MCF 10A (cell line): ENCODE measurements at regions not wholly inside any gene's neighbourhood (a gene's known extent, or its start where the extent isn't known, plus 50 kb on each side); places are given as distances from the start of the nearest gene placed in this dataset.

Experiments used
- BruUV-seq: library from RNA; stranded (reverse); fragments of 400-500 nt; replicated peaks from 2 replicates; lab custom pipeline; 2021; lab: Mats Ljungman, UMichigan
- CTCF ChIA-PET: fragments of 300-600 bp; sonication (Branson Sonifier 250); formaldehyde crosslinking; extraction: SDS; loops from one replicate; lab custom pipeline; 2021; ENCODE audit warnings: antibody characterized with exemption, inconsistent platforms; lab: Yijun Ruan, JAX
- POLR2A ChIA-PET: fragments of 300-600, 350-650 bp; sonication (Branson Sonifier 250); formaldehyde crosslinking; extraction: SDS; loops from one replicate; lab custom pipeline; 2020; ENCODE audit warnings: antibody characterized with exemption, inconsistent platforms; lab: Yijun Ruan, JAX
- DNase-seq: peaks from one replicate; pipeline ENCODE4 v3.0.0-alpha.2; 2018; ENCODE audit not compliant: unreplicated experiment
- H3K27ac Mint-ChIP-seq: one replicate; pipeline ENCODE4 v1.8.0; 2022; ENCODE audit warnings: mild to moderate bottlenecking, low read depth, mixed read lengths; ENCODE audit not compliant: unreplicated experiment
- H3K27me3 Mint-ChIP-seq: one replicate; pipeline ENCODE4 v1.8.0; 2022; ENCODE audit warnings: mixed read lengths; ENCODE audit not compliant: insufficient read depth, unreplicated experiment
- H3K36me3 Mint-ChIP-seq: one replicate; pipeline ENCODE4 v1.8.0; 2022; ENCODE audit warnings: mild to moderate bottlenecking, moderate library complexity, mixed read lengths; ENCODE audit not compliant: insufficient read depth, unreplicated experiment
- H3K4me1 Mint-ChIP-seq: one replicate; pipeline ENCODE4 v1.8.0; 2022; ENCODE audit warnings: mixed read lengths; ENCODE audit not compliant: insufficient read depth, unreplicated experiment
- H3K4me3 Mint-ChIP-seq: one replicate; pipeline ENCODE4 v1.8.0; 2022; ENCODE audit warnings: mild to moderate bottlenecking, moderate library complexity, mixed read lengths; ENCODE audit not compliant: unreplicated experiment
- H3K9me3 Mint-ChIP-seq: one replicate; pipeline ENCODE4 v1.8.0; 2022; ENCODE audit warnings: mixed read lengths; ENCODE audit not compliant: unreplicated experiment
- CTCF ChIP-seq: fragments of 200-600 bp; IDR thresholded peaks from one replicate; pipeline ENCODE4 v1.8.0; 2022; ENCODE audit warnings: antibody characterized with exemption, mild to moderate bottlenecking; ENCODE audit not compliant: unreplicated experiment
- intact Hi-C: fragments of 100-400 bp; cut with micrococcal nuclease; formaldehyde crosslinking; loops from 2 replicates; pipeline ENCODE4 v1.14.1; 2022

DNA sequence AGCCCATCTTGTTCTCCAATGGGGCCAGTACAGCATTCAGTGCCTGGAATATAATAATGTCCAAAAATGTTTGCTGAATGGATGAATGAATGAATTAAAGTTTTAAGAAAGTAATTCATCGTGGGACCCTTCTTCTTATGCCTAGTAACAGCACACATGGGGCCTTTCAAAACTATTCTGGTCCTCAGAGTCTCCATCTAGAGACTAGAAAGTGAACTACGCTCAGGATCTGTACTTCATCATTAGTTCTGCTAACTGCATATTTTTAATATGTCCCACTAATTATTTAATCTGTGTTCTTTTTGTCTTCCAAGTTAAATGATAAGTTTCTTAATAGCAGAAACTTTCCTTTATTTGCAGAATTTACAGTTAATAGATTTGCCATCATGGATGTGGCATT, 172.5 kb downstream of the SMAD2 start:
- Mint-ChIP-seq H3K27ac (no peak overlapping the region), H3K9me3 (peaks cover 12% of the 10 kb centered on the region), H3K36me3 (no peaks in the 10 kb centered on the region), H3K27me3 (peaks cover 14% of the 10 kb centered on the region), H3K4me3 (no peak overlapping the region), H3K4me1 (no peaks in the 10 kb centered on the region)
- BruUV-seq = no TSS peak
- intact Hi-C loops = loop anchor here (5.0 kb wide), 1 partner anchor 264 kb away; no protein-coding TSS in a partner anchor
- ChIA-PET CTCF (interaction anchor here (0.5 to 0.7 kb wide), 3 partner anchors 236 to 722 kb away, joined by 3 to 4 read pairs (median 3); partner anchors contain the start of gene ELOA2), POLR2A (no interaction called here)
- DNase-seq = no peak
- TF ChIP-seq CTCF = peak; percentile 42

GRCh38 chr18:47756364-47757016, 174.0 kb downstream of the SMAD2 start:
- intact Hi-C loops = loop anchor here (5.0 kb wide), 1 partner anchor 266 kb away; no protein-coding TSS in a partner anchor
- peak; percentile 89 for TF ChIP-seq CTCF

DNA sequence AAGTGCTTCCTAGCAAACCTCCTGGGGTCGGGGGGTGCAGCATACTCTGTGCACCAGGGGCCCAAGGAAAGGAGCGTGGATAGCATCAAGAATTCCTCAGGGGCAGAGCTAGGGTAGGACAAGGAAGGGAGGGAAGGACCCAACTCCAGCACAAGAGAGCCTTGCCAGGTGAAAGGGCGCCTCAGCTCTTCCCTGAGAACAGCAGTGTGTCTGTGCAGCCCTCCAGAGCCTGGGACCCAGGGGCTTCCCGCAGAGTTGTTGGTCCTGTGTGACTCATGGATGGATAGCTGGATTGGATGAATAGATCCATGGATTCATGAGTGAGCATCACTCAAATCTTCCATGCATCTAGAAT, 175.4 kb downstream of the SMAD2 start:
- BruUV-seq = no TSS peak
- DNase-seq = no peak
- ChIA-PET CTCF (interaction anchor here (0.5 to 3.1 kb wide), 15 partner anchors 9 to 1588 kb away, joined by 3 to 37 read pairs (median 4); no protein-coding TSS in a partner anchor), POLR2A (no interaction called here)
- Mint-ChIP-seq H3K4me1 (no peaks in the 10 kb centered on the region), H3K27ac (no peak overlapping the region), H3K9me3 (peaks cover 12% of the 10 kb centered on the region), H3K4me3 (no peak overlapping the region), H3K27me3 (no peaks in the 10 kb centered on the region), H3K36me3 (no peaks in the 10 kb centered on the region)
- intact Hi-C loops = loop anchor here (5.0 kb wide), 1 partner anchor 267 kb away; no protein-coding TSS in a partner anchor
- TF ChIP-seq CTCF = no peak

More at GRCh38 chr18:47756364-47757016, 174.0 kb downstream of the SMAD2 start:
- BruUV-seq = no TSS peak
- peak; percentile 56 for DNase-seq
- POLR2A ChIA-PET = no interaction called here
- H3K27me3 Mint-ChIP-seq = no peaks in the 10 kb centered on the region
- H3K9me3 Mint-ChIP-seq = peaks cover 12% of the 10 kb centered on the region
- no peaks in the 10 kb centered on the region for H3K36me3 Mint-ChIP-seq
- H3K4me1 Mint-ChIP-seq = no peaks in the 10 kb centered on the region
- CTCF ChIA-PET = interaction anchor here (0.6 to 3.1 kb wide), 18 partner anchors 9 to 843 kb away, joined by 3 to 12 read pairs (median 4); no protein-coding TSS in a partner anchor
- H3K27ac Mint-ChIP-seq = no peak overlapping the region
- H3K4me3 Mint-ChIP-seq = no peak overlapping the region

DNA sequence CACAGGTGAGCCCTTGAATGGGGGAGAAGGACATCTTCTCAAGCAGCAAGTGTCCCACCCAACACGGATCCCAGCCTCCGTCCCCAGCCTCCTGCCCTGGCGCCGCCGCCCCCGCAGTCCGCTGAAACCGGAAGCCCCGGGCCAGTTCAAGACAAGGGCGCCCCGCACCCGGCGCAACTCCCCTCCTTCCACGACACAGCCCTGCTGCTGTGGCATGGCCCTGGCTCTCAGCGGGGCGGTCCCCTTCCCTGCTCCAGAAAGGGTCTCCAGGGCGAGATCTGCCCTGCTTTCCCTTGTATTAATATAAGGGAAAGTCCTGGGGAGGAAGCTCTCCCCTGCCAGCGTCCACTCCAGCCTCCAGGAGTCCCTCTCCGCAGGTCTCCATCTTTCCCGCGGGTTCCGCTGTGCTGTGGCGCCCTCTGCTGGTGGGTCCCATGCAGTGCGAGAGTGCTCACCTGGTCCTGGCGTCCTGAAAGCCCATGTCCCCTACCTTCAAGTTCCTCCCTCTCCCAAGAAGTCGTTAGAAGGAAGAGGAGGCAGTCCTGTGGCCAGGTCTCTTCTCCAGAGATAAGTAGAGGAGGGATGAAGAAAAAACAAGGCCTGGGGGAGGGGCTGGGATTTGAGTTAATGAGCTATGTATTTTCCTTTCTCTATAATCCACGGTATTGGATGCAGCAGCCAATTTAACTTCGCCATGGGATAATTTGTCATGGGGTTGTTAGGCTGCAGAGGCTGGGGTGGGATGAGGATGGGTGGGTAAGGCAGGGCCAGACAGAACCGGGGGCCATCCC, 176.0 kb downstream of the SMAD2 start:
- DNase-seq = peak; percentile 45
- Mint-ChIP-seq H3K27ac (no peak overlapping the region), H3K36me3 (no peaks in the 10 kb centered on the region), H3K4me1 (no peaks in the 10 kb centered on the region), H3K27me3 (no peaks in the 10 kb centered on the region), H3K4me3 (no peak overlapping the region), H3K9me3 (peaks cover 12% of the 10 kb centered on the region)
- intact Hi-C loops = loop anchor here (5.0 kb wide), 1 partner anchor 268 kb away; no protein-coding TSS in a partner anchor
- peak; percentile 78 for TF ChIP-seq CTCF
- no TSS peak for BruUV-seq
- CTCF ChIA-PET = interaction anchor here (0.6 to 3.1 kb wide), 17 partner anchors 9 to 1605 kb away, joined by 3 to 37 read pairs (median 4); no protein-coding TSS in a partner anchor
- POLR2A ChIA-PET = no interaction called here
